ENCODE measurements at regions not wholly inside any gene's neighbourhood (a gene's known extent, or its start where the extent isn't known, plus 50 kb on each side); places are given as distances from the start of the nearest gene placed in this dataset.

DNA sequence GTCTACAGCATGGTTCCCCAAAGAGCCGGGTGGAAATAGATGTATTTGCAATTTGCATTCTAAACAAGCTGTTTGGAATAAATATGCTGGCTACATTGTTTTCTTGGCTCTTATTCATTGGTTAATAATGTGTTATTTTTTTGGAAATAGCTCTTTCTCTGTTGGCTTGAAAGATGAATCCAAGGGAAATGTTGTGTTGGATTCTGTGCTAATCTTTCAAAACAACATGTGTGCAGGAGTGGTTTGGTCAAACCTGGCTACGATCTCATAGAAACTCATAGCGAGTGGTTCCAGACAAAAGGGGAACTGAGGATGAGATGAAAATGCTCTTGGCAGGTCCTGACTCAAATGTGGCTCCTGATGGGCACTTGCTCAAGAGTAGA lies 63.7 kb upstream of the CXCL14 start:
- Histone ChIP-seq H3K27me3 (ENCODE audit: insufficient read depth, low read depth, low read length) (no peaks in the 10 kb centered on the region), H4K20me1 (ENCODE audit: insufficient read depth) (no peaks in the 10 kb centered on the region), H3K4me3 (ENCODE audit: low read length) (no peak overlapping the region), H3K4me2 (ENCODE audit: low read length) (no peak overlapping the region), H3K9me3 (ENCODE audit: low read length) (no peaks in the 10 kb centered on the region), H3F3A (ENCODE audit: insufficient read depth, low read length, poor library complexity, severe bottlenecking) (no peaks in the 10 kb centered on the region), H3K9ac (ENCODE audit: low read length) (no peak overlapping the region), H3K9me2 (ENCODE audit: insufficient read depth, low read length) (no peaks in the 10 kb centered on the region), H3K27ac (ENCODE audit: low read length) (no peak overlapping the region), H2AFZ (ENCODE audit: low read depth, low read length) (no peak overlapping the region), H3K79me2 (replicated peaks; ENCODE audit: insufficient read depth, low read length) (no peaks in the 10 kb centered on the region), H3K36me3 (ENCODE audit: insufficient read depth, low read length) (no peaks in the 10 kb centered on the region)
- TF ChIP-seq, protein P1, sequence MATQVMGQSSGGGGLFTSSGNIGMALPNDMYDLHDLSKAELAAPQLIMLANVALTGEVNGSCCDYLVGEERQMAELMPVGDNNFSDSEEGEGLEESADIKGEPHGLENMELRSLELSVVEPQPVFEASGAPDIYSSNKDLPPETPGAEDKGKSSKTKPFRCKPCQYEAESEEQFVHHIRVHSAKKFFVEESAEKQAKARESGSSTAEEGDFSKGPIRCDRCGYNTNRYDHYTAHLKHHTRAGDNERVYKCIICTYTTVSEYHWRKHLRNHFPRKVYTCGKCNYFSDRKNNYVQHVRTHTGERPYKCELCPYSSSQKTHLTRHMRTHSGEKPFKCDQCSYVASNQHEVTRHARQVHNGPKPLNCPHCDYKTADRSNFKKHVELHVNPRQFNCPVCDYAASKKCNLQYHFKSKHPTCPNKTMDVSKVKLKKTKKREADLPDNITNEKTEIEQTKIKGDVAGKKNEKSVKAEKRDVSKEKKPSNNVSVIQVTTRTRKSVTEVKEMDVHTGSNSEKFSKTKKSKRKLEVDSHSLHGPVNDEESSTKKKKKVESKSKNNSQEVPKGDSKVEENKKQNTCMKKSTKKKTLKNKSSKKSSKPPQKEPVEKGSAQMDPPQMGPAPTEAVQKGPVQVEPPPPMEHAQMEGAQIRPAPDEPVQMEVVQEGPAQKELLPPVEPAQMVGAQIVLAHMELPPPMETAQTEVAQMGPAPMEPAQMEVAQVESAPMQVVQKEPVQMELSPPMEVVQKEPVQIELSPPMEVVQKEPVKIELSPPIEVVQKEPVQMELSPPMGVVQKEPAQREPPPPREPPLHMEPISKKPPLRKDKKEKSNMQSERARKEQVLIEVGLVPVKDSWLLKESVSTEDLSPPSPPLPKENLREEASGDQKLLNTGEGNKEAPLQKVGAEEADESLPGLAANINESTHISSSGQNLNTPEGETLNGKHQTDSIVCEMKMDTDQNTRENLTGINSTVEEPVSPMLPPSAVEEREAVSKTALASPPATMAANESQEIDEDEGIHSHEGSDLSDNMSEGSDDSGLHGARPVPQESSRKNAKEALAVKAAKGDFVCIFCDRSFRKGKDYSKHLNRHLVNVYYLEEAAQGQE (IDR thresholded peaks at IDR 0.05; ENCODE audit: borderline replicate concordance), result no peak
- TF ChIP-seq TAF1 (IDR thresholded peaks at IDR 0.05; ENCODE audit: low read depth) (no peak), EZH2 (IDR thresholded peaks at IDR 0.05; ENCODE audit: borderline replicate concordance, insufficient read depth, low read length, poor library complexity, severe bottlenecking) (no peak), RAD21 (conservative IDR thresholded peaks at IDR 0.05) (no peak), EP300 (conservative IDR thresholded peaks at IDR 0.05; ENCODE audit: poor library complexity, severe bottlenecking) (no peak), SMC3 (conservative IDR thresholded peaks at IDR 0.05; ENCODE audit: poor library complexity) (no peak), POLR2AphosphoS5 (IDR thresholded peaks at IDR 0.05) (no peak), MXI1 (conservative IDR thresholded peaks at IDR 0.05; ENCODE audit: poor library complexity, severe bottlenecking) (no peak)
- TF ChIP-seq, protein P2, sequence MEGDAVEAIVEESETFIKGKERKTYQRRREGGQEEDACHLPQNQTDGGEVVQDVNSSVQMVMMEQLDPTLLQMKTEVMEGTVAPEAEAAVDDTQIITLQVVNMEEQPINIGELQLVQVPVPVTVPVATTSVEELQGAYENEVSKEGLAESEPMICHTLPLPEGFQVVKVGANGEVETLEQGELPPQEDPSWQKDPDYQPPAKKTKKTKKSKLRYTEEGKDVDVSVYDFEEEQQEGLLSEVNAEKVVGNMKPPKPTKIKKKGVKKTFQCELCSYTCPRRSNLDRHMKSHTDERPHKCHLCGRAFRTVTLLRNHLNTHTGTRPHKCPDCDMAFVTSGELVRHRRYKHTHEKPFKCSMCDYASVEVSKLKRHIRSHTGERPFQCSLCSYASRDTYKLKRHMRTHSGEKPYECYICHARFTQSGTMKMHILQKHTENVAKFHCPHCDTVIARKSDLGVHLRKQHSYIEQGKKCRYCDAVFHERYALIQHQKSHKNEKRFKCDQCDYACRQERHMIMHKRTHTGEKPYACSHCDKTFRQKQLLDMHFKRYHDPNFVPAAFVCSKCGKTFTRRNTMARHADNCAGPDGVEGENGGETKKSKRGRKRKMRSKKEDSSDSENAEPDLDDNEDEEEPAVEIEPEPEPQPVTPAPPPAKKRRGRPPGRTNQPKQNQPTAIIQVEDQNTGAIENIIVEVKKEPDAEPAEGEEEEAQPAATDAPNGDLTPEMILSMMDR (IDR thresholded peaks at IDR 0.05; ENCODE audit: poor library complexity, severe bottlenecking), result no peak

DNA sequence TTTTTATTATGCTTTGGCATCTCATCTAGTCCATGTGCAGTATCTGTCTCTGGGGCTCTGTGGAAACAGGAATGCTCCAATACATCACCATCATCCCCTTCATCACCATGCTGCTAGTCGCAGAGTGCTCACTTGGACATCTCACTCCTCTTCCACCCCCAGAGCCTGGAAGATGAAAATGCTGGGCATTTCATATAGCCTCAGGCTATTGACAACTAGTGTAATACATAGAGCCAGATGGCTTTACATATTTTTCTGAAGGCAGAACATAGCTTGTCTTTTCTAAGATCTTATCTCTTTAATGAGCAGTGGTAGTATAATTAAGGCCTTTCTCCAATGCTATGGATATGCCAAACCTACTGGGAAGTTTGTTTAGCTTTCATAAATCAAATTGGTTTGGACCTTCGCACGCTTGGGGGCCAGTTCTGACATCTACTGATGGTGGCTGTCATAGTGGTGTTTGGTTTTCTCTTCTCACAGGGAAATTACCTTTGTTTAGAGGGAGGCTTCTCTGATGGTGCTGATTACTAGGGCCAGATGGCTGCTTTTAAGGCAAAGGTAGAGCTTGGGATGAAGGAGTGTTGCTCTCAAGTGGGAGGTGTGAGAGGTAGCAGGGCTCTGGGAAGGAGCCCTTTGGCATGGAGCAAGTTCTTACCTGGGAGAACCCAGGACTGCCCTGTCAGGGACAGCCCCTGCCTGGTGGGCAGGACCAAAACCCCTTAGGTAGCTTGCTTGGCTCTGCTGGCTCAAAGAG lies 63.1 kb upstream of the CXCL14 start:
- Histone ChIP-seq H3F3A (ENCODE audit: insufficient read depth, low read length, poor library complexity, severe bottlenecking) (no peaks in the 10 kb centered on the region), H3K9ac (ENCODE audit: low read length) (no peak overlapping the region), H3K4me2 (ENCODE audit: low read length) (no peak overlapping the region), H3K9me2 (ENCODE audit: insufficient read depth, low read length) (no peaks in the 10 kb centered on the region), H3K27me3 (ENCODE audit: insufficient read depth, low read depth, low read length) (no peaks in the 10 kb centered on the region), H3K36me3 (ENCODE audit: insufficient read depth, low read length) (no peaks in the 10 kb centered on the region), H3K4me3 (ENCODE audit: low read length) (no peak overlapping the region), H3K9me3 (ENCODE audit: low read length) (no peaks in the 10 kb centered on the region), H4K20me1 (ENCODE audit: insufficient read depth) (no peaks in the 10 kb centered on the region), H3K79me2 (replicated peaks; ENCODE audit: insufficient read depth, low read length) (no peaks in the 10 kb centered on the region), H3K27ac (ENCODE audit: low read length) (no peak overlapping the region), H2AFZ (ENCODE audit: low read depth, low read length) (no peak overlapping the region)
- TF ChIP-seq SMC3 (conservative IDR thresholded peaks at IDR 0.05; ENCODE audit: poor library complexity) (no peak), RAD21 (conservative IDR thresholded peaks at IDR 0.05) (no peak), TAF1 (IDR thresholded peaks at IDR 0.05; ENCODE audit: low read depth) (no peak), EP300 (conservative IDR thresholded peaks at IDR 0.05; ENCODE audit: poor library complexity, severe bottlenecking) (no peak), MXI1 (conservative IDR thresholded peaks at IDR 0.05; ENCODE audit: poor library complexity, severe bottlenecking) (no peak), EZH2 (IDR thresholded peaks at IDR 0.05; ENCODE audit: borderline replicate concordance, insufficient read depth, low read length, poor library complexity, severe bottlenecking) (no peak), POLR2AphosphoS5 (IDR thresholded peaks at IDR 0.05) (no peak)
- TF ChIP-seq, protein P1 (IDR thresholded peaks at IDR 0.05; ENCODE audit: borderline replicate concordance), result no peak
- TF ChIP-seq, protein P2 (IDR thresholded peaks at IDR 0.05; ENCODE audit: poor library complexity, severe bottlenecking), result no peak

Measured in neural cell (in vitro differentiated cells).